AG08396 (cell line): ENCODE measurements at regions not wholly inside any gene's neighbourhood (a gene's known extent, or its start where the extent isn't known, plus 50 kb on each side); places are given as distances from the start of the nearest gene placed in this dataset.

Experiments used
- DNase-seq: peaks from one replicate; pipeline ENCODE4 v3.0.0; 2012; ENCODE audit warnings: low spot score, mixed read lengths

DNA sequence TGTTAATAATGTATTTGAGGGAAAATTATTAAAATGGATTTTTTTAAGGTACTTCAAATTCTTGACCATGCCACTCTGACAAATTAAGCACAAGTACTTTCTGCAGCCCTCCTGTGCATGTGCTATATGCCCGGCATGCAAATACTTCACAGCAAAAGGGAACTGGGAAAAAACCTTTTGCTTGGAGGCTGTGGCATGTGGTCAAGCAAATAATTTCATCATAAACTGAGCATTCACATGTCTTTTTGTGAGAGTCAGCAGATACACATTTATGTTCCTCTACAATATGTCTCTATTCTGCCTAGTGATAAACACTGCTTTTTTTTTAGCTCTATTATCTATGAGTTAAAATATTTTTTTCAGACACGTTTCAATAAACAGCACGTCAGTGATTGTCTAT, 53.7 kb upstream of the SEMA3A start:
- no peak for DNase-seq

- no peak for DNase-seq
Observed at GRCh38 chr7:84247591-84247990, 53.0 kb upstream of the SEMA3A start.

DNA sequence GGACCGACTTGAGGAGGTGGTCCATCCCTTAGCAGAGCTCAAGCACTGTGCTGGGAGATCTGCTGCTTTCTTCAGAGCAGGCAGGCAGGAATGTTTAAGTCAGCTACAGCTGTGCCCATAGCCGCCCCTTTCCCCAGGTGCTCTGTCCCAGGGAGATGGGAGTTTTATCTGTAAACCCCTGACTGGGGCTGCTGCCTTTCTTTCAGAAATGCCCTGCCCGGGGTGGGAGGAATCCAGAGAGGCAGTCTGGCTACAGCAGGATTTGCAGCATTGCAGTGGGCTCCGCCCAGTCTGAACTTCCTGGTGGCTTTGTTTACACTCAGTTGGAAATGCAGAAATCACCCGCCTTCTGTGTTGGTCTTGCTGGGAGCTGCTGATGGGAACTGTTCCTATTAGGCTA, 51.2 kb upstream of the SEMA3A start:
- no peak for DNase-seq
